Lower lobe of right lung (tissue), 2 donors: ENCODE measurements at regions not wholly inside any gene's neighbourhood (a gene's known extent, or its start where the extent isn't known, plus 50 kb on each side); places are given as distances from the start of the nearest gene placed in this dataset.

Source experiments
- ATAC-seq, 2 donors: fragments of 200-7000 bp; cut with Tn5 transposase; one replicate each; pipeline ENCODE4 v1.9.1; 2020 to 2022; ENCODE audit warnings: mild to moderate bottlenecking in 2 of 2, moderate library complexity in 2 of 2
- DNase-seq: peaks from one replicate; pipeline ENCODE4 v3.0.0-alpha.2; 2020
- H3K27ac ChIP-seq: fragments of 200-600 bp; one replicate; pipeline ENCODE4 v1.8.0; 2022
- H3K27me3 ChIP-seq: fragments of 200-600 bp; one replicate; pipeline ENCODE4 v1.8.0; 2022; ENCODE audit warnings: low read depth
- H3K36me3 ChIP-seq: fragments of 200-600 bp; one replicate; pipeline ENCODE4 v1.8.0; 2022; ENCODE audit warnings: mild to moderate bottlenecking
- H3K4me1 ChIP-seq: fragments of 200-600 bp; one replicate; pipeline ENCODE4 v1.8.0; 2022
- H3K4me3 ChIP-seq: fragments of 200-600 bp; one replicate; pipeline ENCODE4 v1.8.0; 2022; ENCODE audit warnings: mild to moderate bottlenecking
- H3K9me3 ChIP-seq: fragments of 200-600 bp; one replicate; pipeline ENCODE4 v1.8.0; 2022
- intact Hi-C: fragments of 100-400 bp; cut with DNase I; formaldehyde crosslinking; loops from one replicate; pipeline ENCODE4 v1.11.0; 2022
- TF ChIP-seq, protein P1 (sequence below): fragments of 200-600 bp; IDR thresholded peaks from one replicate; pipeline ENCODE4 v1.8.0; 2022; ENCODE audit warnings: antibody characterized with exemption, mild to moderate bottlenecking
- donor health status: DM: no; HTN: yes; CAD: no; lungs with severe emphysema.

DNA sequence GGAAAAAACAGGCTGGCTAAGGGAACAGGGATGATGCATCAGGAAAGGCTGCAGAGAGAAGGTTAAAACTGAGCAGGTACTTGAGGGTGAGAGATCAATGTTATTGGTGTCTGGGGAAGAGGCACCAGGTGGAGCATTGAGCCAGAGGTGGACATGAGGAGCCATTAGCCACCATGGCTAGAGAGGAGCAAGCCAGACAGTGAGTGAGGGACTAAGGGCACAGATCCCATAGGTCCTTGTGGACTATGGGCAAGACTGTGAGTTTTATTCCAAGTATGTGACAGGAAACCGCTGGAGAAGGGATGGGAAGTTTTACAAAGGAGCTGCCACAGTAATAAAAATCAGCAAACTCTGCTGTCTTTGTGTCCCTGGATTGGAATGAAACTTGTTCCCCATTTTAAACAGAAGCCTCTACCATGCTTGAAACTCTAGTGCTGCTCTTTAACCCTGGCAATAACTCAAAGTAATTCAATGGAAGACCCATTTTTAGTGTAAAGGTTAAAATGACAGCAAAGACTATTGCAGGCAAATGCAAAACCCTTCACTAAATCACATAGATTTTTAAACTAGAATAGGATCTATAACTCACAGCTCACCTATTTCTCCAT, 349.8 kb downstream of the ENC1 start:
- H3K27ac ChIP-seq = no peak overlapping the region
- no peak overlapping the region for H3K4me3 ChIP-seq
- DNase-seq = no peak
- H3K9me3 ChIP-seq = no peaks in the 10 kb centered on the region
- no peaks in the 10 kb centered on the region for H3K36me3 ChIP-seq
- H3K27me3 ChIP-seq = no peaks in the 10 kb centered on the region
- TF ChIP-seq, protein P1, sequence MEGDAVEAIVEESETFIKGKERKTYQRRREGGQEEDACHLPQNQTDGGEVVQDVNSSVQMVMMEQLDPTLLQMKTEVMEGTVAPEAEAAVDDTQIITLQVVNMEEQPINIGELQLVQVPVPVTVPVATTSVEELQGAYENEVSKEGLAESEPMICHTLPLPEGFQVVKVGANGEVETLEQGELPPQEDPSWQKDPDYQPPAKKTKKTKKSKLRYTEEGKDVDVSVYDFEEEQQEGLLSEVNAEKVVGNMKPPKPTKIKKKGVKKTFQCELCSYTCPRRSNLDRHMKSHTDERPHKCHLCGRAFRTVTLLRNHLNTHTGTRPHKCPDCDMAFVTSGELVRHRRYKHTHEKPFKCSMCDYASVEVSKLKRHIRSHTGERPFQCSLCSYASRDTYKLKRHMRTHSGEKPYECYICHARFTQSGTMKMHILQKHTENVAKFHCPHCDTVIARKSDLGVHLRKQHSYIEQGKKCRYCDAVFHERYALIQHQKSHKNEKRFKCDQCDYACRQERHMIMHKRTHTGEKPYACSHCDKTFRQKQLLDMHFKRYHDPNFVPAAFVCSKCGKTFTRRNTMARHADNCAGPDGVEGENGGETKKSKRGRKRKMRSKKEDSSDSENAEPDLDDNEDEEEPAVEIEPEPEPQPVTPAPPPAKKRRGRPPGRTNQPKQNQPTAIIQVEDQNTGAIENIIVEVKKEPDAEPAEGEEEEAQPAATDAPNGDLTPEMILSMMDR = no peak
- no peak for ATAC-seq
- H3K4me1 ChIP-seq = peaks cover 9% of the 10 kb centered on the region
- intact Hi-C loops = no loop called here

DNA sequence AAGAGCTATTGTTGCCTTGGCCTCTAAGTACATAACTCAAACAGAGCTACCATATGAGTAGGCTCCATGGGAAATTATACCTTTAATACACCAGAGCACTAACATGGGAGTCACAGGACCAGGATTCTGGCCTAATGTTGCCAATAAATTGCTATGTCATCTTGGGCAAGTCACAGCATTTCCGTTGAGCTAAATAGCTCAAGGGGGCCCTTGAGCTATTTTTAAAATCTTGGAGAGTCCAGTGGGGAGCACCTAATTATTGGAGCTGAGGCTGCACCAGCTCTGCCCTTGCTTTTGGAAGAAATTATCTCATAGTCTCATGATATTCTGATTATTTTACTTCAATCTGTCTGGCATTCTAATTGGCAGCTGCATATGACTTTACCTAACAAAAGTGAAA, 350.8 kb downstream of the ENC1 start:
- DNase-seq (no peak), ATAC-seq (no peak)
- intact Hi-C loops = no loop called here
- Histone ChIP-seq H3K4me1 (peaks cover 9% of the 10 kb centered on the region), H3K27ac (peak overlapping the region; percentile 61), H3K36me3 (no peaks in the 10 kb centered on the region), H3K9me3 (no peaks in the 10 kb centered on the region), H3K27me3 (no peaks in the 10 kb centered on the region), H3K4me3 (no peak overlapping the region)
- TF ChIP-seq, protein P1 = no peak

DNA sequence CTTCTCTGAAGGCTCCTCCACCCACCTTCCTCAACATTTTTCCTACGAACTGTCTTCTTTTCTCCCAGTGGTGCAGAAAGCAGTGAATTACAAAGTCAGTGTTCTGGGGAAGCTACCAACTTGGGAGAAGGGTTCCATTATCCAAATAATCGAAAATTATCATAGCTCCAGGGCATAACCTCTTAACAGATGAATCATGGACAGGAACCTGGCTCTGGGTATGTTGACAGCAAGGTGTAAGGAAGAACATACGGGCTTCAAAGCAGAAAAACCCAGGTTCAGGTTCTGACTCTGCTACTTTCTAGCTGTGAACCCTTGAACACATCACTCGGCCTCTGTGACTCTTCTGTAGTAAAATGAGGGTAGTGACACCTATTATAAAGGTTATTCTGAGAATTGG, 351.3 kb downstream of the ENC1 start:
- peak overlapping the region; percentile 61 for H3K27ac ChIP-seq
- H3K4me1 ChIP-seq = peaks cover 9% of the 10 kb centered on the region
- intact Hi-C loops = no loop called here
- H3K4me3 ChIP-seq = no peak overlapping the region
- H3K27me3 ChIP-seq = no peaks in the 10 kb centered on the region
- TF ChIP-seq, protein P1 = no peak
- H3K36me3 ChIP-seq = no peaks in the 10 kb centered on the region
- no peak for ATAC-seq
- no peaks in the 10 kb centered on the region for H3K9me3 ChIP-seq
- DNase-seq = no peak

DNA sequence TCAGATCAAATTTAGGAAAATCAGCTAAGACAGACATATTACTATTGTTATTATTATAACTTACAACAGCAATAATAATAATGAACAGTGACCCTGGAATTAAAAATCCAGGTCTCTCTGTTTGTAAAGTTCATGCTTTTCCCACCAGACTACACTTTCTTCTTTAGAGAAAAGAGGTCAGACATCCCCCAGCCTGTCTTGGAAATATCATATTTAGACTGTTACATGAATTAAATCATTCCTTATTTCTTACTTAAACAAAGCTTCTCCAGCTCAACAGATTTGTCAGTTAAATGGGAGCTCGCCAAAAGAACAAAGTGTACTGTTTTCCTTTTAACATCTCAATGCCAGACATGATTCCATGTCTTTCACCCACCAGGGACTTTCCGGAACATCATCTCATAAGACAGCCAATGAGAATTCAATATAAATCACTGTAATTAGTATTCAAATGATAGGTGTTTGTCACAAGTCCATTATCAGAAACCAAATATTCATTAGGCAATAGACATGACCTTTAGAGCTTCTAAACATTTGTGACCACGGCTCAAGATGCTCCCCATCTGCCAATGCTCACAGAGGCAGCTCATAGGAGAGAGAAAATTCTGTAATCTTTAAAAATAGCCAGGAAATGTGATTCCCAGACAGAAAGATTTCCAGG, 351.9 kb downstream of the ENC1 start:
- peak; percentile 56 to 66 for ATAC-seq
- no peak overlapping the region for H3K4me3 ChIP-seq
- peaks cover 9% of the 10 kb centered on the region for H3K4me1 ChIP-seq
- H3K36me3 ChIP-seq = no peaks in the 10 kb centered on the region
- TF ChIP-seq, protein P1 = no peak
- H3K9me3 ChIP-seq = no peaks in the 10 kb centered on the region
- intact Hi-C loops = no loop called here
- no peaks in the 10 kb centered on the region for H3K27me3 ChIP-seq
- peak overlapping the region; percentile 59 for H3K27ac ChIP-seq
- DNase-seq = no peak

DNA sequence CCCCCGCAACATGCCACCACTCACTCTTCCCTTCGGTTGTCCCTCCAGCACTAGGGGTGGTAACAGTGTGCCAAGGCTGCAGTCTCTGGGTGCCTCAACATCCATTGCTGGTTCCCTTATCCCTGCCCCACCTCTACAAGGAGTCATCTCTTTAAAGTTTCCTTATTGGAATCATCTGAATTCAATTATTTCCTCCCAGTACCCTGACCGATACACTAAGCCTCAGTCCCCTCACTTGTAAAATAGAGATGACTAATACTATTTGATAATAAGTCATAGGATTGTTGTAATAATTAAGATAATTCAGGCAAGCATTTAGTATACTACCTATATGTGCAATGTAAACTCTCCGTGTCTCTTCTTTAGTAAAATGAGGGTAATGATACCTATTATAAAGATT, 352.5 kb downstream of the ENC1 start:
- H3K27me3 ChIP-seq = no peaks in the 10 kb centered on the region
- intact Hi-C loops = no loop called here
- H3K9me3 ChIP-seq = no peaks in the 10 kb centered on the region
- no peaks in the 10 kb centered on the region for H3K36me3 ChIP-seq
- peak overlapping the region; percentile 59 for H3K27ac ChIP-seq
- no peak overlapping the region for H3K4me3 ChIP-seq
- ATAC-seq (no peak), DNase-seq (no peak)
- TF ChIP-seq, protein P1 = no peak
- peaks cover 9% of the 10 kb centered on the region for H3K4me1 ChIP-seq
